Lung (tissue), 11 donors: ENCODE measurements at regions not wholly inside any gene's neighbourhood (a gene's known extent, or its start where the extent isn't known, plus 50 kb on each side); places are given as distances from the start of the nearest gene placed in this dataset.

ENCODE experiments used
- ATAC-seq: fragments of 200-7000 bp; cut with Tn5 transposase; one replicate; pipeline ENCODE4 v1.9.1; 2020; ENCODE audit warnings: moderate number of reproducible peaks; ENCODE audit not compliant: insufficient read depth, low FRiP score
- DNase-seq, 3 donors: peaks; one replicate each; pipeline ENCODE4 v3.0.0-alpha.2; 2013 to 2017
- H3K27ac ChIP-seq, 2 donors: one replicate each; pipeline ENCODE4 v1.5.1; 2013; ENCODE audit warnings: mild to moderate bottlenecking in 2 of 2, moderate library complexity in 2 of 2, control low read depth in 1 of 2, inconsistent platforms in 1 of 2, low read depth in 1 of 2, low read length in 1 of 2
- H3K27me3 ChIP-seq, 3 donors: one replicate each; pipeline ENCODE4 v1.5.1; 2013; ENCODE audit warnings: low read length in 2 of 3; ENCODE audit not compliant: control insufficient read depth in 3 of 3, insufficient read depth in 3 of 3
- H3K36me3 ChIP-seq, 4 donors: one replicate each; pipeline ENCODE4 v1.5.1; 2013; ENCODE audit warnings: low read length in 4 of 4, mild to moderate bottlenecking in 1 of 4, moderate library complexity in 1 of 4; ENCODE audit not compliant: control insufficient read depth in 4 of 4, insufficient read depth in 4 of 4
- H3K4me1 ChIP-seq, 5 donors: one replicate each; pipeline ENCODE4 v1.5.1; 2013; ENCODE audit warnings: low read length in 5 of 5, mild to moderate bottlenecking in 2 of 5, moderate library complexity in 1 of 5; ENCODE audit not compliant: control insufficient read depth in 5 of 5, insufficient read depth in 5 of 5
- H3K4me3 ChIP-seq: one replicate; pipeline ENCODE4 v1.5.1; 2013; ENCODE audit warnings: mild to moderate bottlenecking, control low read depth, moderate library complexity
- H3K9ac ChIP-seq, 2 donors: one replicate each; pipeline ENCODE4 v1.5.1; 2013; ENCODE audit warnings: low read length in 2 of 2, control low read depth in 1 of 2; ENCODE audit not compliant: insufficient read depth in 1 of 2
- H3K9me3 ChIP-seq, 4 donors: one replicate each; pipeline ENCODE4 v1.5.1; 2013; ENCODE audit warnings: low read length in 3 of 4, mild to moderate bottlenecking in 1 of 4, moderate library complexity in 1 of 4; ENCODE audit not compliant: control insufficient read depth in 4 of 4, insufficient read depth in 3 of 4
- whole genome bisulfite sequencing, 2 donors: extraction: QIAGEN DNeasy Blood & Tissue Kit; methylation state at CpG; one replicate each; pipeline ENCODE4 v1.1.7; 2013; 5-methylcytosine and 5-hydroxymethylcytosine counted together
- TF ChIP-seq, protein P1 (sequence below): IDR thresholded peaks from 2 replicates; pipeline ENCODE4 v1.5.1; 2012; ENCODE audit warnings: mild to moderate bottlenecking; ENCODE audit errors: control extremely low read depth, extremely low read depth
- donor health status: control.
- donor health status: control.
- donor health status: Bipolar disorder and iron deficiency.
- donor health status: healthy.
- donor health status: DM: yes; HTN: yes; CAD: no.

DNA sequence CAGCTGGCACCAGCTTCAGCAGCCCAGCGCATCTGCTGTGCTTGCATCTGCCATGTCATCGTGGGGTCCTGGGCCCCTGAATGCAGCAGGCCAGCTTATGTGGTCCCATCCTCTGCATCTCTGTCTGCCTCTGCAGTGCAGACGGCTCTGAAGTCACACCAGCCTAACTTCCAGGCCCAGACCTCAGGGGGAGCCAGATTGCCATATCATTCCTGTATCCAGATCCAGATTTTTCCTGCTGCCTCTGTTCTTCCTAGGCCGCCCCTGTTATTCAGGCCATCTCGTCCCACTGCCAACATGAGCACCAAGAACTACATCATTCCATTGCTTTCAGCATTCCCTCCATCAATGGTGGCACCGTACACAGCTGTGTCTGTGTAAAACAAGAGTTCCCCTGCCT, 571.6 kb downstream of the UQCRFS1 start:
- no peak overlapping the region for H3K27ac ChIP-seq
- TF ChIP-seq, protein P1, sequence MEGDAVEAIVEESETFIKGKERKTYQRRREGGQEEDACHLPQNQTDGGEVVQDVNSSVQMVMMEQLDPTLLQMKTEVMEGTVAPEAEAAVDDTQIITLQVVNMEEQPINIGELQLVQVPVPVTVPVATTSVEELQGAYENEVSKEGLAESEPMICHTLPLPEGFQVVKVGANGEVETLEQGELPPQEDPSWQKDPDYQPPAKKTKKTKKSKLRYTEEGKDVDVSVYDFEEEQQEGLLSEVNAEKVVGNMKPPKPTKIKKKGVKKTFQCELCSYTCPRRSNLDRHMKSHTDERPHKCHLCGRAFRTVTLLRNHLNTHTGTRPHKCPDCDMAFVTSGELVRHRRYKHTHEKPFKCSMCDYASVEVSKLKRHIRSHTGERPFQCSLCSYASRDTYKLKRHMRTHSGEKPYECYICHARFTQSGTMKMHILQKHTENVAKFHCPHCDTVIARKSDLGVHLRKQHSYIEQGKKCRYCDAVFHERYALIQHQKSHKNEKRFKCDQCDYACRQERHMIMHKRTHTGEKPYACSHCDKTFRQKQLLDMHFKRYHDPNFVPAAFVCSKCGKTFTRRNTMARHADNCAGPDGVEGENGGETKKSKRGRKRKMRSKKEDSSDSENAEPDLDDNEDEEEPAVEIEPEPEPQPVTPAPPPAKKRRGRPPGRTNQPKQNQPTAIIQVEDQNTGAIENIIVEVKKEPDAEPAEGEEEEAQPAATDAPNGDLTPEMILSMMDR, result no peak
- no peaks in the 10 kb centered on the region for H3K36me3 ChIP-seq
- H3K9ac ChIP-seq, result no peak overlapping the region
- peaks cover 0 to 3% (median 0%) of the 10 kb centered on the region in 4 donors for H3K9me3 ChIP-seq
- no peaks in the 10 kb centered on the region for H3K4me1 ChIP-seq
- H3K27me3 ChIP-seq, result no peaks in the 10 kb centered on the region
- 73 to 76% methylated on average over 6 of the region's 6 CpGs for WGBS, 2 donors
- H3K4me3 ChIP-seq, result no peak overlapping the region
- DNase-seq (no peak), ATAC-seq (no peak)

DNA sequence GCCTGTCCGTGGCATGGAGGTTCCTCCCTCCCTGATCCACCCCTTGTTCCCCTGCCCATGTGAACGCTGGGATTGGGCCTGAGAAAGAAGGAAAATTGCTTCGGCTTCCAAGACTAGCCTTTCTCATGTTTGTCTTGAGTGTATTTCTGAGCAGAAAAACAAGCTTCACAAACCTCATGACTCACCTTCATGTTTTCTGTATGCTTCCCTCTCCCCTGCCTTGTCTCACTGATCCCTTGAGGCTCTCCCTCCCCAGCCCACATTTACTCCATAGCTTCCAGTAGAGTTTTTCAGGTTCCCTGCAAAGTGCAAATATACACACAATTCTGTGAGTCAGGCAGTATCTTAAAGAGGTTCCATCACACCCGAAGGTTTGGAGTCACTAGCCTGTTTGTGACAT, 572.4 kb downstream of the UQCRFS1 start:
- DNase-seq (no peak), ATAC-seq (no peak)
- Histone ChIP-seq H3K27me3 (no peaks in the 10 kb centered on the region), H3K9me3 (peaks cover 0 to 5% (median 0%) of the 10 kb centered on the region in 4 donors), H3K9ac (no peak overlapping the region), H3K4me3 (no peak overlapping the region), H3K4me1 (no peaks in the 10 kb centered on the region), H3K36me3 (no peaks in the 10 kb centered on the region), H3K27ac (no peak overlapping the region)
- WGBS, 2 donors, result 71 to 91% methylated on average over 4 of the region's 4 CpGs
- TF ChIP-seq, protein P1, result no peak

DNA sequence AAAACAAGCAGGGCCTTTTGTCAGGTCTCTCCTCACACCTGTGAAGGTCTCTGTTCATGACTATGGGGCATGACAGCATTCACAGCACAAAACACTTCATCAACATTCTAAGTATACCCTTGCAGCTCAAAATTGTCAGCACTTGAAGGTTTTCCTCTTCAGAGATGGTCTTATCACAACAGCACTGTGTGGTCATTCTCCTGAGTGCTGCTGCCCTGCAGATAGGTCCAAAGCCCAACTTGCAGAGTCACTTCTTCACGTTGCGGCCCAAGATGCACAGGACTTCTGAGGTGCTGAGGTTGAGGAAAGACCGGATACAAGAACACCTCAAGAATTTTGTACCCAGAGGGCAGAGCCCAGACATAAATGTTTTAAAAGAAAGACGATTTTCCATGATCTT, 574.5 kb downstream of the UQCRFS1 start:
- TF ChIP-seq, protein P1, result no peak
- DNase-seq, result no peak
- ATAC-seq, result no peak
- no peaks in the 10 kb centered on the region for H3K36me3 ChIP-seq
- no peaks in the 10 kb centered on the region for H3K4me1 ChIP-seq
- no peaks in the 10 kb centered on the region for H3K27me3 ChIP-seq
- WGBS, 2 donors, result 81 to 87% methylated on average over 4 of the region's 4 CpGs
- no peak overlapping the region for H3K9ac ChIP-seq
- peaks cover 0 to 8% (median 1%) of the 10 kb centered on the region in 4 donors for H3K9me3 ChIP-seq
- H3K4me3 ChIP-seq, result no peak overlapping the region
- no peak overlapping the region for H3K27ac ChIP-seq

DNA sequence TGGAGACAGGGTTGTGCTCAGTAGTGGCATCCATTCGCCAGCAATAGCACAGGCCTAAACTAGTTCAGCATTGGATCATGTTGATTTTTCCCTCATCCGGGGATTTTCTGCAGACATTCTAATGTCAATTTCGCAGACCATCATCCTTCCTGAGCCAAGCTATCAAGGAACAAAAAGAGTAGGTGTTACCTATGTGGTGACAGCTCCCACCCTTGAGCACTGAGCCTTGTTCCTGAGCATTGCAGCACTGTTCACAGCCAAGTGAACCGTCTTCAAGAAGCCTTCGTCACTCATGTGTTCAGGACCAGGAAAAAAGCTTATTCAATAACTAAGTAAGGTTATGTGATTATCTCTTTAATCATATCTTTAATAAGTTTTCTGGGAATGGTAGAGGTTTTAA, 576.2 kb downstream of the UQCRFS1 start:
- Histone ChIP-seq H3K27ac (no peak overlapping the region), H3K4me3 (no peak overlapping the region), H3K9me3 (peaks cover 0 to 9% (median 1%) of the 10 kb centered on the region in 4 donors), H3K27me3 (no peaks in the 10 kb centered on the region), H3K4me1 (no peaks in the 10 kb centered on the region), H3K9ac (no peak overlapping the region), H3K36me3 (no peaks in the 10 kb centered on the region)
- DNase-seq (no peak), ATAC-seq (no peak)
- TF ChIP-seq, protein P1, result no peak
- WGBS, 2 donors, result 90% methylated on average over 5 of the region's 5 CpGs
